Mesothelial cell of epicardium (in vitro differentiated cells): ENCODE measurements at regions not wholly inside any gene's neighbourhood (a gene's known extent, or its start where the extent isn't known, plus 50 kb on each side); places are given as distances from the start of the nearest gene placed in this dataset.

ENCODE experiments used
- DNase-seq, 2 experiments: peaks; one replicate each; pipeline ENCODE4 v3.0.0; 2021; ENCODE audit warnings: low spot score in 2 of 2; ENCODE audit not compliant: unreplicated experiment in 2 of 2
- H3K27ac Mint-ChIP-seq: 2 replicates; pipeline ENCODE4 v1.8.0; 2021; ENCODE audit warnings: mixed read lengths
- H3K27me3 Mint-ChIP-seq: 2 replicates; pipeline ENCODE4 v1.8.0; 2021; ENCODE audit warnings: low read depth, mixed read lengths
- H3K36me3 Mint-ChIP-seq: 2 replicates; pipeline ENCODE4 v1.8.0; 2021; ENCODE audit warnings: mixed read lengths
- H3K4me1 Mint-ChIP-seq: 2 replicates; pipeline ENCODE4 v1.8.0; 2021; ENCODE audit warnings: mixed read lengths
- H3K4me3 Mint-ChIP-seq: 2 replicates; pipeline ENCODE4 v1.8.0; 2021; ENCODE audit warnings: mild to moderate bottlenecking, moderate library complexity, mixed read lengths
- H3K9me3 Mint-ChIP-seq: 2 replicates; pipeline ENCODE4 v1.8.0; 2021; ENCODE audit warnings: mixed read lengths
- TF ChIP-seq, protein P1 (sequence below): fragments of 200-600 bp; sonication (generic); IDR thresholded peaks from one replicate; pipeline ENCODE4 v1.5.0; 2021; ENCODE audit warnings: antibody characterized with exemption; ENCODE audit not compliant: unreplicated experiment

DNA sequence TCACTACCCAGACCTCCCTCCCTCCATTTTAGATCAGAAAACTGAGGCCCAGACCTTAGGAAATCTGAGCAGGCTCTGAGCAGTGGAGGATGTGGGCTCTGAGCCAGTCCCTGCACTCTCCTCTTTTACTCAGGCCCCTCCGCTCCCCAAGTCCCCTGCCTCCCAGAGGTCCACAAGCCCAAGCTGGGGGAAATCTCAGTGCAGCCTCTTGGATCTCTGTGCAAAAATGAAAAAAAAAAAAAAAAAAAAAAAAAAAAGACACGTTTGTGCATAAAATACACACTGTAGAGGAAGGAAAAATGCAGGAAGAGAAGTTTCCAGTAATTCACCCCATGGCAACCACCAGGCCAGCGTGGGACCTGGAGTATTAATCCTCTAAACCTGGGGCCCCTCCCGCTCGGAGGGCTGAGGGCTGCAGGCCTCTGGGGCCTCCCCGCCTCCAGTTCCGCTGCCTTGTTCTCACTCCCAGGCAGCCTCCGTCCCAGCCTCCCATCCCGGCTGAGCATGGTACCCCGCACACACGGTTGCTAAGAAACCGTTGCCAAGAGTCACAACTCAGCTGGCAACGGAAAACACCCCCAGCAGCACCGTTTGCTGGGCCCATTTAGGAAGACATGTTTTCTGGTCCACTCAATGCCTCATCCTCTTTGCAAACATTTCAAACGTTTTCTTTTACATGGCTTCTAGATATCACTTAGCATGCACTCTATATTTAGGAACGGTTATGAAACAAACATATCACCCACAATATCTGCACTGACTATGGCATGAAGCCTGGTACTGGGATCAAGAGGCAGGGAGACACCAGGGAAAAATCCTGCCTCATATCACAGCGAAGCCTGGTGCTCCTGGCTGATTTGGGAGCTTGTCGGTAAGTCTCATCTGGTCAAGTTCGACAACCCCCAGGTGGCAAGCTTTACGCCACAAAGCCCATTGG, 227.5 kb downstream of the CTTN start:
- no peaks in the 10 kb centered on the region for H3K9me3 Mint-ChIP-seq
- TF ChIP-seq, protein P1, sequence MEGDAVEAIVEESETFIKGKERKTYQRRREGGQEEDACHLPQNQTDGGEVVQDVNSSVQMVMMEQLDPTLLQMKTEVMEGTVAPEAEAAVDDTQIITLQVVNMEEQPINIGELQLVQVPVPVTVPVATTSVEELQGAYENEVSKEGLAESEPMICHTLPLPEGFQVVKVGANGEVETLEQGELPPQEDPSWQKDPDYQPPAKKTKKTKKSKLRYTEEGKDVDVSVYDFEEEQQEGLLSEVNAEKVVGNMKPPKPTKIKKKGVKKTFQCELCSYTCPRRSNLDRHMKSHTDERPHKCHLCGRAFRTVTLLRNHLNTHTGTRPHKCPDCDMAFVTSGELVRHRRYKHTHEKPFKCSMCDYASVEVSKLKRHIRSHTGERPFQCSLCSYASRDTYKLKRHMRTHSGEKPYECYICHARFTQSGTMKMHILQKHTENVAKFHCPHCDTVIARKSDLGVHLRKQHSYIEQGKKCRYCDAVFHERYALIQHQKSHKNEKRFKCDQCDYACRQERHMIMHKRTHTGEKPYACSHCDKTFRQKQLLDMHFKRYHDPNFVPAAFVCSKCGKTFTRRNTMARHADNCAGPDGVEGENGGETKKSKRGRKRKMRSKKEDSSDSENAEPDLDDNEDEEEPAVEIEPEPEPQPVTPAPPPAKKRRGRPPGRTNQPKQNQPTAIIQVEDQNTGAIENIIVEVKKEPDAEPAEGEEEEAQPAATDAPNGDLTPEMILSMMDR = no peak
- H3K27ac Mint-ChIP-seq = no peak overlapping the region
- H3K4me3 Mint-ChIP-seq = no peak overlapping the region
- peaks cover 2% of the 10 kb centered on the region for H3K4me1 Mint-ChIP-seq
- DNase-seq = no peak
- peaks cover 2% of the 10 kb centered on the region for H3K27me3 Mint-ChIP-seq
- no peaks in the 10 kb centered on the region for H3K36me3 Mint-ChIP-seq

DNA sequence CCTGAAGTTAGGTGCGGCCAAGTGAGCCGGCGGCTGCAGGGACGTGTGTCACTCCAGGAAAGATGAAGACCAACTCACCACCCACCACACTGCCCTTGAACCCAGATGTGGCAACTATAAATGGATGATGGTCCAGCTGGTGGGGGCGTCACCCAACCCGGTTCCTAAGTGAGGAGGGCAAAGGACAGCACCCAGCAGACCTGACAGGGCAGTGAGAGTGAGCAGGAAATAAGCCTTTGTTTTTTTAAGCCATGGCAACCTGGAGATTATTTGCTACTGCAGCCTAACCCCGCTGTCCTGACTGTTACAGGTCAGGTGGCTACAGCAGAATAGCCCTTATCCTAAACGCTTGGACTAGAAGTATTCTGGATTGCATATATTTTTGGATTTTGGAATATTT, 228.9 kb downstream of the CTTN start:
- Mint-ChIP-seq H3K9me3 (no peaks in the 10 kb centered on the region), H3K27me3 (peaks cover 2% of the 10 kb centered on the region), H3K4me1 (peaks cover 2% of the 10 kb centered on the region), H3K4me3 (no peak overlapping the region), H3K36me3 (no peaks in the 10 kb centered on the region), H3K27ac (no peak overlapping the region)
- no peak for DNase-seq
- TF ChIP-seq, protein P1 = no peak

DNA sequence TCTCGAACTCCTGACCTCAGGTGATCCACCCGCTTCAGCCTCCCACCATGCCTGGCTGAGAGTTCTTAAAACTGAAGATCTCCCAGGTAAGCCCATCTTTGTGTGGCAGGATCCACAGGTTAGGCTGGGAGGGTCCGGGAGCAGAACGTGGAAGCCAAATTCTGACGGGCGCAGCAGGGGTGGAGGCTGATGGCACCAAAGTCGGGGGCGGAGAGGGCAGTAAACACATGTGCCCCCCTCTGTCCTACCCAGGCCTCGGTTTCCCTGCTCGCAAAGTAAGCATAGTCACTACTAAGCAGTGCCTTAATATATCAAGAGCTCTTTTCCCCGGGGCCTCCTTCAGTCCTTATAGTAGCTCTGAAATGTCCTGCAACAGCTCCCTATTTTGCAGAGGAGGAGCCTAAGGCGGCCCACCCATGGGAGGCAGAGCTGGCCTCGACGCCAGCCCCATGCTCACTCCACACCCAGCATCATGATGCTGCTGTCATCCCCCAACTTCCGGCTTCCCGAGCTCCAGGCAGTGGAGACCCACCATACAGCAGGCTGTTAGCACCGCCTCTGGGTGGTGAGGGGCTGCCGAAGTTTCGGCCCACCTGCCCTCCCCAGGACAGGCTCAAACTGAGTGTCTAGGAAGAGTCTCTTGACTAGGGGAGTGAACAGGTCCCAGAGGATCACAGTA, 230.0 kb downstream of the CTTN start:
- TF ChIP-seq, protein P1 = no peak
- no peak overlapping the region for H3K27ac Mint-ChIP-seq
- DNase-seq = no peak
- no peaks in the 10 kb centered on the region for H3K36me3 Mint-ChIP-seq
- H3K4me1 Mint-ChIP-seq = peaks cover 2% of the 10 kb centered on the region
- H3K4me3 Mint-ChIP-seq = no peak overlapping the region
- no peaks in the 10 kb centered on the region for H3K9me3 Mint-ChIP-seq
- H3K27me3 Mint-ChIP-seq = peaks cover 2% of the 10 kb centered on the region

DNA sequence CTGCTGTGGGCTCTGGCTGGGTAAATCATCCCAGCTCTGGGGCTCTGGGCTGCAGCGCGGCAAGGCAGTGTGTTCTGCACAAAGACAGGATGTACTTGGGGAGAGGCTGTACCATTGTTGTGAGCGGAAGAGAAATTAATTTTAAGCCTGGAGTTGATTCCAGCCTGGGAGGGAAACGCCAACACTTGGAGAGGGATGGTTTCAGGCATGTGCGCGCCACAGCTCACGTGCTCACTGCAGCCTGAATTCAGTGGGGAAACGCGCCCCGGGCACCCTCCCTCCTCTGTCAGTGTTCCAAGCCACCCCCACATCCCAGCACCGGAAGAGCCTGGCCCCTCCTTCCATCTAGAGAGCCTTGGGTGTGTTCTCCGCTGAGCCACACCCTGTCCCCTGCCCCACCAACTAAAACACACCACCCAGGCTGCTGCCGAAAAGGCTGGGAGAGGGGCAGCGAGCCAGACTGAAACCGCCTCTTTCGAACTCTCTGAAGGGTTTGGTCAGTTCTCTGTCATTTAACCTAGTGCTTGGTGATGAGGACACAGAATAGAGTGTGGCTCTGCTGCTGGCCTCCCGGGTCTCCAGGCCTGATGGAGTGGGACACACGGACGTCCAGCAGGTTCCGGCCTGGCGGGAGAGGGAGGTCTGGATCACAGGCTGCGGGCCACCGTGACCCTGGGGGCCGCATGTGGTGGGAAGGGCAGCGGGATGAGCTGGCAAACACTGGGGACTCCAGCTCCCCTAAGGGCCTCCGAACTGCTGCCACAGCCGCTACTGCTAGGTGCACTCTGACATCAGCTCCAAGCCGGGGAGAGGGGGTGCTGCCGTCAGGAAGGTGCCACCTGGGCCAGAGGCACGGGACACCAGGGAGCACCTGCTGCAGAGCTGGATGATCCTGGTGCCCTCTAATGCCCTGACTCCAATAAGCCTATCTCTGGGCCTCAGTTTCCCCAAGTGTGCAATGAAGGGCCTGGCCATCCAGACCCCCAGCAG, 230.8 kb downstream of the CTTN start:
- DNase-seq = no peak
- Mint-ChIP-seq H3K9me3 (no peaks in the 10 kb centered on the region), H3K4me1 (peaks cover 2% of the 10 kb centered on the region), H3K4me3 (no peak overlapping the region), H3K27me3 (peaks cover 2% of the 10 kb centered on the region), H3K27ac (no peak overlapping the region), H3K36me3 (no peaks in the 10 kb centered on the region)
- TF ChIP-seq, protein P1 = no peak

DNA sequence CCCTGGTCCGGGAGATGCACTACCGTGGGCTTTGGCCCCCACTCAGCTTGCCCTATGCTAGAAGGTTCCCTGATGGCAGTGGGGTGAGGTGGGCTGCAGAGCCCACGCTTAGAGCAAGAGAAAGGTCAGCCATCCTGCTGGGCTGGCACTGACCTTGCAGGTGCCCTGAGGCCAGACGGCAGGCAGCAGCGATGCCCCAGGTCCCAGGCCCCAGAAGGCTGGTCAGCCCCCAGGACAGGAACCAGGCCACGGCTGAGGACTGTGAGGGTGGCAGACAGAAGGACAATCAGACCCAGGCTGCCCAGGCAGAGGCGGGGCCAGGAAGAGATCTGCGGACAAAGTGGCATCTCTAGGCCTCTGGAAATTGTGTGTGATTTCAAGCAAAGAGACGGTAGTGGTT, 231.7 kb downstream of the CTTN start:
- H3K27ac Mint-ChIP-seq = no peak overlapping the region
- H3K36me3 Mint-ChIP-seq = no peaks in the 10 kb centered on the region
- no peak overlapping the region for H3K4me3 Mint-ChIP-seq
- H3K4me1 Mint-ChIP-seq = peaks cover 2% of the 10 kb centered on the region
- no peak for DNase-seq
- H3K27me3 Mint-ChIP-seq = peaks cover 2% of the 10 kb centered on the region
- H3K9me3 Mint-ChIP-seq = no peaks in the 10 kb centered on the region
- TF ChIP-seq, protein P1 = no peak
